ENCODE measurements at regions not wholly inside any gene's neighbourhood (a gene's known extent, or its start where the extent isn't known, plus 50 kb on each side); places are given as distances from the start of the nearest gene placed in this dataset.

DNA sequence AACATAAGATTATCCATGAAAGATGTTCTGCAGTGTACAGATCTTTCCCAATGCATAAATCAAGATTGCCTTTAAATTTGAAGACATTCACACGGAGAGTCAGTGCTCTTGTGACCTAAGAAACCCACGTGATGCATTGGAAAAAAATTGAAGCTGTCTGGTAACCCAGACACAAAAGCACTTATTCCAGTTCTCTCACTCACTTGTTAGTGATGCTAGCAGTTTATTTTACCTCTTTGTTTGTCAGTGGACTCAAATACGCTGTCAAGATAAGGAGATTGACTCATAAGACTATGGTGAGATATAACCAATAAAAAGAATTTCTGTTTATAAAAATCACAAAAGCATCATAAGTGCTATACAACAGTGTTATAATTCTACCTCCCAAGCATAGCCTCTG lies 245.8 kb upstream of the SMIM31 start:
- DNase-seq (ENCODE audit: low read depth), result no peak

- DNase-seq (ENCODE audit: low read depth), result no peak
Measured at GRCh38 chr4:164508771-164509170, 245.2 kb upstream of the SMIM31 start.

DNA sequence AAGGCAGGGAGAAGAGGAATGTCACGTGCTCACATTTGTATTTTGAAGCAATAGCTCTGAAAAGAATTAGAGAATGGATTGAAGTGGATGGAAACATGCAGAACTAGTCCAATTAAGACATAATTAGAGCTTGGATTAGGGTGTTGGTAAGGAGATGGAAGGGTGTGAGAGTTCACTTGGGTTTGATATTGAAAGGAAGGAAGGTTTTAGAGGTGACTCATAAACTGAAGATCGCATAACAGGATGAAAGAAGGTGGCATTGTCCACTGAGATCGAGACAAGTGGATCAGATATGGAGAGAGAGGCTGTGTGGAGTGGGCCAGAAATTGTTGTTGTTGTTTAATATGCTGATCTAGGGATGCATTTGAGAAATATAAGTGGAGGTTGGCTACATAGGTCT lies 244.0 kb upstream of the SMIM31 start:
- DNase-seq (ENCODE audit: low read depth), result no peak

DNA sequence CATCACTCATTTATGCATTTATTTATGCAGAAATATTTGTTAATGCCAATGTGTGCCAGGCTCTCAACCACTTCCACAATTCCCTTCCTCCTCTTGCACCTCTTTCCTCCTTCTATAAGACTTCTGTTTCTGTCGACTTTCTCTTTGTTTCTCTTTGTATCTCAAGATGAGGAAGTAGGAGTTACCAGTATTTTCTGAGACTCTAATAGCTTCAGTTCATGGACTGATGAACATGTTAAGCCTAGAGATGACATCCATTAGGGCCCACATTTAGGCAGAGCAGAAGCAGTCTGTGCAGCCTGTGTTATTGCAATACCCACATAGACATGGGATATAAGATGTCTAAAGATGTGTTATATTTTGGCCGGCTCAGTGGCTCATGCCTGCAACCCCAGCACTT lies 241.8 kb upstream of the SMIM31 start:
- DNase-seq (ENCODE audit: low read depth), result no peak

DNA sequence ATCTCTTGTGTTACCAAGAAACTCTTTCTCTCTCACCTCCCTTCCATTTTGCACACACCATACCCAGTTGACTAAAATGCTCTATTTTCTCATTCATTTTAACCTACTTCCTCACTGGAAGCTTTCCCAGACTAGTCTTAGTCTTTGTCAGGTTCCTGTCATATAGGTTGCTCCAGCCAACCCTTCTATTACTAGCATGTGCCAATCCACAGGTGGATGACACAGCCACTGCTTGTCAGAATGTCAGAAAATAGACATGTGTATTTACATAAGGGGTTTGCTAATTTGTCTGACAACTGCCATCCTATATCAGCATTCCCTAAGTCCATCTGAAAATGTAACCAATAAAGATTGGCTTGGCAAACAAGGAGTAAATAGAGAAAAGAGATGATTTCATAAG lies 239.2 kb upstream of the SMIM31 start:
- DNase-seq (ENCODE audit: low read depth), result no peak

GRCh38 chr4:164524789-164525188 lies 229.1 kb upstream of the SMIM31 start:
- no peak for DNase-seq (ENCODE audit: low read depth)

DNA sequence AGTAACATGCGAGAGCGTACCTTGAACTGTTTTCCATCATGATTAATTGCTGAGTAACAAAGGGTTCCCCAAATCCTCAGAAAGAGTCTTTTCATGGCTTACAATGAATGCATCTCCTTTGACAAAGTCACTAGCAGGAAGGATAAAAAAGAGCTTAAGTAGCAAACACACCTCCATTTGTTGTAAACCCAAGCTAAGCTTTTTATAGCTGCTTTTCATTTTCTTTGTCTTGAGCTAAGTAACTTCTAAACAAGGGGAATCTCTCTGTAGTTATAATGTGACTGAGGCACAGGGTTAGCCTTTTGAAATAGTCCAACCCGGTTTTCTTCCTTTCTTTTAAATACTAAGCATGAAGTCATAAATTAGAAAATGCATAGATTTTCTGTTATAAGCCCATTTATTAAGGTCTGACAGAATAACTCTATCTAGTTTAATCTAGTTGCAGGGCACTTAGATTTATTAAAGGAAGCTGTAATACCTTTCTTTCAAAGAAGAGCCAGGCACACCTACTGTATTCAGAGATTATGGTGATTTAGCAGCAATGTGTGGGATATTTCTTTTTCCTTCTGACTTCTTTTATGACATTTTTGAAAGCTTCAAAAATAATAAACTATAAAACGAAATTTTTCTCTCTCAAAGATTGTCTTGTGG lies 226.9 kb upstream of the SMIM31 start:
- no peak for DNase-seq (ENCODE audit: low read depth)

GRCh38 chr4:164529058-164529457 lies 224.9 kb upstream of the SMIM31 start:
- no peak for DNase-seq (ENCODE audit: low read depth)

- DNase-seq (ENCODE audit: low read depth), result no peak
Measured at GRCh38 chr4:164529486-164529885, 224.4 kb upstream of the SMIM31 start.

GRCh38 chr4:164531336-164531735 lies 222.6 kb upstream of the SMIM31 start:
- DNase-seq (ENCODE audit: low read depth), result no peak

DNA sequence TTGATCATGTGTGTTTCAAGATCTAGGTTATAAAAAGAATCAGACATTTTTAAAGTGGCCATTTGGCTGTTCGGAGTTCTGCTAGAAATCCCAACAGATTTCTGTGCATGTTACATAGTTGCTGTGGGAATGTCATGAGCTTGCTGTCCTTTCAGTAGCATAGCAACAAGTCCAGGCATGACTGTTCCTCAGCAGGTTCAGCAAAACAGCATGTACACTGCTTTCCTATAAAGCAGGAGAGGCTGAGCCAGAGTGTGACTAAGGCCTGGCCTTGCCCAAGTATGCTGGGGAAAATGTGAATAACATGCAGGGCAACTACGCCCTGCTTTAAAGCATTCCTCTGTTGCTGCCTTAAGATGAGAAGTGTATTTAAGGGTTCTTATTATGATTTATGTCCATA lies 217.1 kb upstream of the SMIM31 start:
- no peak for DNase-seq (ENCODE audit: low read depth)

- DNase-seq (ENCODE audit: low read depth), result no peak
Measured at GRCh38 chr4:164538097-164538496, 215.8 kb upstream of the SMIM31 start.

DNA sequence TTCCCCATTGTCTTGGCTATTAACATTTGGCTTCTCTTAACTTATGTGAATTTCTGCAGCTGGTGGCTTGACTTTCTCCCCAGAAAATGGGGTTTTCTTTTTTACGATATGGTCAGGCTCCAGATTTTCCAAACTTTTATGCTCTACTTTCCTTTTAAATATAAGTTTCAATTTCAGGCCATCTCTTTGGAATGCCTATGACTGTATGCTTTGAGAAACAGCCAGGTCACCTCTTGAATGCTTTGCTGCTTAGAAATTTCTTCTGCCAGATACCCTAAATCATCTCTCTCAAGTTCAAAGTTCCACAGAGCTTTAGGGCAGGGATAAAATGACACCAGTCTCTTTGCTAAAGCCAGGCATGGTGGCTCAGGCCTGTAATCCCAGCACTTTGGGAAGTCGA lies 212.9 kb upstream of the SMIM31 start:
- no peak for DNase-seq (ENCODE audit: low read depth)

DNA sequence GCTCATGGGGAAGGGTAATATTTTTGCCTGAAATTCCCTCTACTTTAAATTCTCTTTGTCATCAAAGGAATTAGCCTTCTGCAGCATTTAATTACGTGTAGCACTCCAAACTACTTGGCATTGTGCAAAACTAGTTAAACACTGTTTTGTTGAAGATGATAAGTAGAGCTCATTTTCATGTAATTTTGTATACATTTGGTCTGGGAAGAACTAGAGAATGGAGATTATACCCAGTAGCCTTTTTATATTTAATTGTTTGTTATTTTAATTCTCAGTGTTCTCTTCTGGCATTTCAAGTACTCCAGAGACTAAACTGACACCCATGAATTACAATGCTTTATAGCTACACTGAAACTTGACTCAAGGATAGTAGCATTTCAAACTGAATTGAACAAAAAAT lies 211.5 kb upstream of the SMIM31 start:
- DNase-seq (ENCODE audit: low read depth), result no peak

DNA sequence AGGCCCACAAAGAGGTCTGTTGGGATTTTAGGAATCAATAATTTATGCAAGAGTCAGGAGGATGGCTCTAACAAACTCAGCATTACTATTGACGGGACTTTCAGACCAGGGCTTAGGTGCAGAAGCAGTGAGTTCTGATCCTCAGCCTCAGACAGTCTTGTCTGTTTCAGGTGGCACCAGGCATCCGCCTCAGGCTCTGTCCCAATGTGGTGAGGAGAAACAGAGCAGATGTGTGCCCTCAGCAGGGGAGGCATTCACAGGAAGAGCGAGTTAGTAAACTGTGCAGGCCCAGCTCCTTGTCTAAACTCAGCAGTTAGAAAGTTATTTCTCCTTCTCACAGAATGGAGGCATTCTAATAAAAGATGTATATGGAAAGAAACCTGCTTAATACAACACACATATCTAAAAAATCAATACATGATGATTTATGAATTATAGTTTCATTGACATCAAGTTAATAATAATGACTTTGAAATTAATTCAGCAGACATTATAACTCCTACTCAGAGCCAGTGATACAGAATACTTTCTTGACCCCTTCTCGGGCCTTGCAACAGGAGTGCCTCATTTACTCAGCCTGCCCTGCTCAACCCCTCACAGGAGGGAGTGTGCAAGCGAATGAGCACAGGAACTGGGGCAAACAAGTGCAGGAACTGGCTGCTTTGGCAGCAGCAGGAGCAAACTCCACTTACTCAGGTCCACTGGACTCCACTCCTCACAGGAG lies 202.8 kb upstream of the SMIM31 start:
- no peak for DNase-seq (ENCODE audit: low read depth)

GRCh38 chr4:164551713-164552040 lies 202.3 kb upstream of the SMIM31 start:
- no peak for DNase-seq (ENCODE audit: low read depth)

DNA sequence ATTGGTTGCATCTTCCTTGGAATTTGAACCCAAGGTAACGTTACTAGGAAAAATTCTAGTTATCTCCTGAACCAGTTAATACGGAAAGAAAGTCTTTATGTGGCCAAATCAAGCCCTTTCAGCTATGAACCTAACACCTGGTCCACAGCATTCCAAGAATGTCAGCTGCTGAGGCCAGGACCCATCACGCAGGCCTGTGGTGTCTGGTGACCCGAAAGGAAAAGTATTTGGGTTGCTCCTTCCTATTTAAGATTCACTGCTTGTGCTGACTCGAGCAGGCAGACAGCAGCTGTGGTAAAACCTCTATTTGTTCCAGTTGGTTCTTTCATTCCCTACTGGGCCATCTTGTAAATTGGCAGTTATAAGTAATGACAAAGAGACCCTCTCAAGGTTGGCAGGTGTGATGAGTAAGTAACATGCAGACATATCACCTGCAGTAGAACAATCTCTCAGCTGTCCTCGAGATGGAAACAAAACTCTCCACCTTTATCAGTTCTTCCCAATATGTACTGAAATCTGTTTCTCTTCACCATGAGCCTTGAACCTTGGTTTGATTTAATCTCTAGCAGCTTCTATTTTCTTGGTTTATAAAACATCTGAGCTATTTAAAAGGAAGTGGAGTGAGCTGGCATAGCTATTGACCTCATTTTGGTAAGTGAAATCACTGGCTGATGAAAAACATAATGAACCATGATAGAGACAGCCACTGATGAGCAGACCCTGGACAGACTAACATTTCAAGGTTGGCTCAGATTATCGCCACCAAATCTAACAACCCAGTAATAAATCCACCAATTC lies 182.1 kb upstream of the SMIM31 start:
- DNase-seq (ENCODE audit: low read depth), result no peak

DNA sequence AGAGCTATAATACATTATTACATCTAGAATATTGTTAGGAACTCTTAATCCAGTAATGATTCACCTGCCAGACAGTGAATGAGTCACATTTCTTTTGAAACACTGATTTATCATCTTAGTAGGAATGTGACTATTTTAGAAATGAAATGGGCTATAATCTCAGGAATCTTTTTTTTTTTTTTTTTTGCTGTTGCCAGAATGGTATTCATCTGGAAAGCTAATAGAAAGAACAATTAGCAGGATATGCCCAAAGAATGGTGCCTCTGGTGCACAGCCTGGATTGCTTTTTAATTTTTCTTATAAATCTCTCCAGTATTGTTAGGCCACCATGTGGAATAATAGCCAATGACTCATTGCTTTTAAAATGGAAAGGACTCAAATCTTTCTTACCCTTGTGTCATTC lies 181.1 kb upstream of the SMIM31 start:
- no peak for DNase-seq (ENCODE audit: low read depth)

GRCh38 chr4:164575861-164576260 lies 178.1 kb upstream of the SMIM31 start:
- DNase-seq (ENCODE audit: low read depth), result no peak

- no peak for DNase-seq (ENCODE audit: low read depth)
Measured at GRCh38 chr4:164579270-164579942, 174.5 kb upstream of the SMIM31 start.

GRCh38 chr4:164591666-164592065 lies 162.3 kb upstream of the SMIM31 start:
- no peak for DNase-seq (ENCODE audit: low read depth)

- no peak for DNase-seq (ENCODE audit: low read depth)
Measured at GRCh38 chr4:164595751-164596150, 158.2 kb upstream of the SMIM31 start.
